ENCODE measurements at regions not wholly inside any gene's neighbourhood (a gene's known extent, or its start where the extent isn't known, plus 50 kb on each side); places are given as distances from the start of the nearest gene placed in this dataset.

- intact Hi-C loops (cut with micrococcal nuclease; ENCODE audit: unreplicated experiment): no loop called here
- H3K9me3 ChIP-seq (replicated peaks; ENCODE audit: control insufficient read depth, insufficient read depth, low read length): no peaks in the 10 kb centered on the region
- H2AFZ ChIP-seq (ENCODE audit: control insufficient read depth, low read depth, low read length): no peak overlapping the region
- no peak overlapping the region for H3K27ac ChIP-seq (ENCODE audit: control insufficient read depth, insufficient read depth)
- CTCF ChIA-PET: no interaction called here
- BruUV-seq (replicated peaks): no TSS peak
- POLR2A ChIA-PET: no interaction called here
- no peak for TF ChIP-seq ELK1 (IDR thresholded peaks at IDR 0.05; ENCODE audit: low read depth, low read length)
- no peak for TF ChIP-seq SPI1 (IDR thresholded peaks at IDR 0.05; ENCODE audit: borderline replicate concordance, insufficient read depth, low read depth, low read length)
- no peak for TF ChIP-seq FOXK2 (IDR thresholded peaks at IDR 0.05)
- TF ChIP-seq ZNF384 (IDR thresholded peaks at IDR 0.05; ENCODE audit: borderline replicate concordance, low read depth, low read length): no peak
- TF ChIP-seq POLR2AphosphoS5 (IDR thresholded peaks at IDR 0.05; ENCODE audit: low read length): no peak
- TF ChIP-seq BCL11A (IDR thresholded peaks at IDR 0.05; ENCODE audit: low read depth, low read length): no peak
- no peak for TF ChIP-seq KAT2A (conservative IDR thresholded peaks at IDR 0.05; ENCODE audit: control insufficient read depth, low read depth, low read length)
- TF ChIP-seq JUND (IDR thresholded peaks at IDR 0.05; ENCODE audit: low read depth, low read length): no peak
- SMC1A ChIA-PET (ENCODE audit: uncharacterized antibody, unreplicated experiment): no interaction called here
- in situ Hi-C loops (cut with MboI): no loop called here
- H3K9ac ChIP-seq (ENCODE audit: control insufficient read depth, insufficient read depth, low read length): no peak overlapping the region
- no peaks in the 10 kb centered on the region for H3K4me1 ChIP-seq (ENCODE audit: control insufficient read depth, insufficient read depth, low read length)
- H3K27me3 ChIP-seq (replicated peaks in 1 of 2; ENCODE audit: control insufficient read depth in 2 of 2, insufficient read depth in 2 of 2, low read length in 1 of 2): no peaks in the 10 kb centered on the region
- H3K36me3 ChIP-seq (ENCODE audit: control insufficient read depth in 2 of 2, insufficient read depth in 2 of 2, low read length in 1 of 2): no peaks in the 10 kb centered on the region
- DNase-seq (ENCODE audit: low read depth, low spot score) (no peak), FAIRE-seq (no peak), ATAC-seq (no peak)
- RAD21 ChIA-PET (ENCODE audit: unreplicated experiment): no interaction called here
- no peak overlapping the region for H3K4me3 ChIP-seq
- no peaks in the 10 kb centered on the region for H4K20me1 ChIP-seq (ENCODE audit: control insufficient read depth, insufficient read depth)
- H3K4me2 ChIP-seq (ENCODE audit: control insufficient read depth, insufficient read depth): no peak overlapping the region
- H3K79me2 ChIP-seq (ENCODE audit: control insufficient read depth, insufficient read depth, low read length): no peaks in the 10 kb centered on the region
- WGBS (ENCODE audit: insufficient coverage, insufficient replicate concordance, low lambda C conversion rate, missing lambda C conversion rate): 2% methylated on average over 4 of the region's 4 CpGs
Observed at GRCh38 chr4:180084561-180084960, 2158.6 kb upstream of the TENM3 start.

All from GM12878 (cell line).